ENCODE measurements at regions not wholly inside any gene's neighbourhood (a gene's known extent, or its start where the extent isn't known, plus 50 kb on each side); places are given as distances from the start of the nearest gene placed in this dataset.
"Not testable (repeated sequence)": the region's sequence is repeated elsewhere in the genome, so short reads cannot be mapped to it uniquely, and the experiment has no call there.

- H3K27ac ChIP-seq (ENCODE audit: low read length): no peak overlapping the region
- no peaks in the 10 kb centered on the region for H3K36me3 ChIP-seq (ENCODE audit: insufficient read depth, low read length)
- H3K79me2 ChIP-seq (ENCODE audit: low read length): no peaks in the 10 kb centered on the region
- H3K9me2 ChIP-seq (replicated peaks; ENCODE audit: insufficient read depth, low read length): no peaks in the 10 kb centered on the region; the same call in none of the 2 replicates
- no peak overlapping the region for H2AFZ ChIP-seq (ENCODE audit: low read length)
- H3K9ac ChIP-seq (ENCODE audit: low read length): no peak overlapping the region
- H3K9me3 ChIP-seq (ENCODE audit: low read length): peaks cover 4% of the 10 kb centered on the region
- no peaks in the 10 kb centered on the region for H3K4me1 ChIP-seq (ENCODE audit: low read length)
- no peaks in the 10 kb centered on the region for H3K27me3 ChIP-seq (ENCODE audit: low read length)
- no peak overlapping the region for H3K4me3 ChIP-seq (ENCODE audit: low read length)
- DNase-seq: no peak
- no peaks in the 10 kb centered on the region for H4K20me1 ChIP-seq (ENCODE audit: insufficient read depth, low read depth, low read length)
- H3K4me2 ChIP-seq (ENCODE audit: low read depth, low read length, poor library complexity, severe bottlenecking): no peak overlapping the region
These were observed 248.1 kb upstream of the FIGN start for GRCh38 chr2:163983911-163984310.

- H3K4me3 ChIP-seq (ENCODE audit: low read length): no peak overlapping the region
- H3K27me3 ChIP-seq (ENCODE audit: low read length): no peaks in the 10 kb centered on the region
- peaks cover 4% of the 10 kb centered on the region for H3K9me3 ChIP-seq (ENCODE audit: low read length)
- H3K27ac ChIP-seq (ENCODE audit: low read length): no peak overlapping the region
- H3K9me2 ChIP-seq (replicated peaks; ENCODE audit: insufficient read depth, low read length): no peaks in the 10 kb centered on the region; the same call in 1 of the 2 replicates
- H2AFZ ChIP-seq (ENCODE audit: low read length): no peak overlapping the region
- H3K4me1 ChIP-seq (ENCODE audit: low read length): no peaks in the 10 kb centered on the region
- no peak overlapping the region for H3K9ac ChIP-seq (ENCODE audit: low read length)
- no peak overlapping the region for H3K4me2 ChIP-seq (ENCODE audit: low read depth, low read length, poor library complexity, severe bottlenecking)
- no peak for DNase-seq
- no peaks in the 10 kb centered on the region for H3K79me2 ChIP-seq (ENCODE audit: low read length)
- H3K36me3 ChIP-seq (ENCODE audit: insufficient read depth, low read length): no peaks in the 10 kb centered on the region
- H4K20me1 ChIP-seq (ENCODE audit: insufficient read depth, low read depth, low read length): no peaks in the 10 kb centered on the region
These were observed 247.1 kb upstream of the FIGN start for GRCh38 chr2:163982938-163983337.

DNA sequence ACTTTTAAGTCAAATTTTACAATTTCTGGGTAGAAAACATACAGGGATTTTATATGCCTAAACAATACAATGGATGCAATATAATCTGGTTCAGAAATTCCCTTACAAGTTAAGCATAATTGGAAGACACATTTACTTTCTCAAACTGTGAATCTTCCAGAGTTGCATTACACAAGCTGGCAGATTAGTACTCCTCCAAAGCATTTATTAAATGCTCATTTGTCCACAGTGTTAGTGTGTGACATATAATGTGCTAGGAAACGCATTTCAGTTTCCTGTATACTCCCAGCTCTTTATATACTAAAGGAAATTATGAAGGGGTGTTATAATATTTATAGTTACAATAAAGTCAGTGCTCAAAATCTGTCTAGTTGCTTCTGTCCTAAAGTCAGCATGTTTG, 239.0 kb upstream of the FIGN start:
- Histone ChIP-seq H3K9me3 (ENCODE audit: low read length) (peaks cover 8% of the 10 kb centered on the region; the same call in 1 of the 2 replicates), H4K20me1 (ENCODE audit: insufficient read depth, low read depth, low read length) (no peaks in the 10 kb centered on the region), H3K4me2 (ENCODE audit: low read depth, low read length, poor library complexity, severe bottlenecking) (no peak overlapping the region), H3K27me3 (ENCODE audit: low read length) (no peaks in the 10 kb centered on the region), H3K4me1 (ENCODE audit: low read length) (no peaks in the 10 kb centered on the region), H3K36me3 (ENCODE audit: insufficient read depth, low read length) (no peaks in the 10 kb centered on the region), H3K9me2 (replicated peaks; ENCODE audit: insufficient read depth, low read length) (no peaks in the 10 kb centered on the region), H3K27ac (ENCODE audit: low read length) (no peak overlapping the region), H3K9ac (ENCODE audit: low read length) (no peak overlapping the region), H2AFZ (ENCODE audit: low read length) (no peak overlapping the region), H3K79me2 (ENCODE audit: low read length) (no peaks in the 10 kb centered on the region), H3K4me3 (ENCODE audit: low read length) (no peak overlapping the region)
- DNase-seq: no peak

DNA sequence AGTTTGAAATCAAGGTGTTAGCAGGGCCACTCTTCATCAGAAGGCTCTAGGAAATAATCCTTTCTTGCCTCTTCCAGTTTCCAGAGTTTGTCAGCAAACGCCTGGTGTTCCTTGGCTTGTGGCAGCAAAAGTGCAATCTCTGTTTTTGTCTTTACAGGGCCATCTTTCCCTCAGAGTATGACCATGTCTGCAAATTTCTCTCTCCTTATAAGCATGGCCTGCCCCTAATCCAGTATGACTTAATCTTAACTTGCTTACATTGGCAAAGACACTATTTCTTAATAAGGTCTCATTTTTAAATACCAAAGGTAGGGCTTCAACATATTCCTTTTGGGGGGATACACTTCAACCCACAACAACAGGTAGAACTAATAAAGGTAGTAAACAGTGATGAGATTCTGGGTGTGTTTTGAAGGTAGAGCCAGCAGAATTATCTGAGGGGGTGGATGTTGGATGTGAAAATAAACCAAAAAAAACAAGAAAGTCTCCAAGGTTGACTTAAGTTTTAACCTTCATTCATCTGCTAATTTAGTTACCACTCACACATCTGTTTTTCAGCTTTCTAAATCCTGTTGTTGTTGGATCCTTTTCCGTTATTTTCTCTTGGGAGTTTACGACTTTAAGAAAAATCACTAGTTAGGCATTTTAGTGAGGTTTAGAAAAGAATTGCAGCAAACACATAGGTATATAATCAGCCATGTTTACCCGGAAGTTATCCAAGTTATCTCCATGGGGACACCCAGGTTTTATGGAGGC, 234.4 kb upstream of the FIGN start:
- Histone ChIP-seq H3K27me3 (ENCODE audit: low read length) (no peaks in the 10 kb centered on the region), H3K9ac (ENCODE audit: low read length) (no peak overlapping the region), H3K9me2 (replicated peaks; ENCODE audit: insufficient read depth, low read length) (no peaks in the 10 kb centered on the region), H2AFZ (ENCODE audit: low read length) (no peak overlapping the region), H3K4me3 (ENCODE audit: low read length) (no peak overlapping the region), H3K4me1 (ENCODE audit: low read length) (no peaks in the 10 kb centered on the region), H3K4me2 (ENCODE audit: low read depth, low read length, poor library complexity, severe bottlenecking) (no peak overlapping the region), H3K79me2 (ENCODE audit: low read length) (no peaks in the 10 kb centered on the region), H4K20me1 (ENCODE audit: insufficient read depth, low read depth, low read length) (no peaks in the 10 kb centered on the region), H3K9me3 (ENCODE audit: low read length) (0 out of 2 replicates have a peak, but pooled peaks cover 3% of the 10 kb centered on the region), H3K27ac (ENCODE audit: low read length) (no peak overlapping the region), H3K36me3 (ENCODE audit: insufficient read depth, low read length) (no peaks in the 10 kb centered on the region)
- DNase-seq: no peak

- not testable (repeated sequence) for H4K20me1 ChIP-seq (ENCODE audit: insufficient read depth, low read depth, low read length); H3K27ac ChIP-seq (ENCODE audit: low read length); H3K4me1 ChIP-seq (ENCODE audit: low read length); H2AFZ ChIP-seq (ENCODE audit: low read length); H3K27me3 ChIP-seq (ENCODE audit: low read length); H3K4me3 ChIP-seq (ENCODE audit: low read length); H3K9ac ChIP-seq (ENCODE audit: low read length); H3K36me3 ChIP-seq (ENCODE audit: insufficient read depth, low read length); H3K4me2 ChIP-seq (ENCODE audit: low read depth, low read length, poor library complexity, severe bottlenecking); H3K9me2 ChIP-seq (replicated peaks; ENCODE audit: insufficient read depth, low read length); H3K79me2 ChIP-seq (ENCODE audit: low read length); DNase-seq; H3K9me3 ChIP-seq (ENCODE audit: low read length)
These were observed 228.5 kb upstream of the FIGN start for GRCh38 chr2:163964278-163964677.

DNA sequence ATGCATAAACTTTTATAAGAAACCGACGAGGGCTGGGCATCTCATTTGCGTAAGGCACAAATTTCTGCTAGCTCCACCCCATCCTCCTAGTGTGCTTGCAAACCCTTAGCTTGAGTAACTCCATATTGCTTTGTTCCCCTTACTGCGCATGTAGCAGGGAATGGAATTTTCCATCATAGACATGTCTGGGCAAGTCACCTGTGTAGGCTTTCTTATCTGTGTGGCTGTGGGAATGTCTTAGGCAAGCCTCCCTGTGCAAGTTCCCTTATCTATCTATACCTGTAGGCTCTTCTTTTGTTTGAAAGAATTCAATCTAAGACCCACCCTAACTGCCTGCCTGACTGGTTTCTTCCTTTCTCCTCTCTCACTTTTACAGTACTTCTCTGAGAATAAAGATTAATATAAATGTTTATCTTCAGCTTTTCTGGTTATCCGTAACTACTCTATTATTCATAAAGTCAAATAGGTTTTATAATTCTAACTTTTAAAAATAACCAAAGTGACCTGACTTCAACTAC, 217.6 kb upstream of the FIGN start:
- H2AFZ ChIP-seq (ENCODE audit: low read length): no peak overlapping the region
- no peaks in the 10 kb centered on the region for H3K4me1 ChIP-seq (ENCODE audit: low read length)
- no peaks in the 10 kb centered on the region for H3K79me2 ChIP-seq (ENCODE audit: low read length)
- H3K27ac ChIP-seq (ENCODE audit: low read length): no peak overlapping the region
- H3K9ac ChIP-seq (ENCODE audit: low read length): no peak overlapping the region
- no peak for DNase-seq
- H3K9me3 ChIP-seq (ENCODE audit: low read length): no peaks in the 10 kb centered on the region; the same call in 1 of the 2 replicates
- no peaks in the 10 kb centered on the region for H4K20me1 ChIP-seq (ENCODE audit: insufficient read depth, low read depth, low read length)
- H3K36me3 ChIP-seq (ENCODE audit: insufficient read depth, low read length): no peaks in the 10 kb centered on the region
- H3K4me2 ChIP-seq (ENCODE audit: low read depth, low read length, poor library complexity, severe bottlenecking): no peak overlapping the region
- H3K4me3 ChIP-seq (ENCODE audit: low read length): no peak overlapping the region
- no peaks in the 10 kb centered on the region for H3K27me3 ChIP-seq (ENCODE audit: low read length)
- H3K9me2 ChIP-seq (replicated peaks; ENCODE audit: insufficient read depth, low read length): no peaks in the 10 kb centered on the region

DNA sequence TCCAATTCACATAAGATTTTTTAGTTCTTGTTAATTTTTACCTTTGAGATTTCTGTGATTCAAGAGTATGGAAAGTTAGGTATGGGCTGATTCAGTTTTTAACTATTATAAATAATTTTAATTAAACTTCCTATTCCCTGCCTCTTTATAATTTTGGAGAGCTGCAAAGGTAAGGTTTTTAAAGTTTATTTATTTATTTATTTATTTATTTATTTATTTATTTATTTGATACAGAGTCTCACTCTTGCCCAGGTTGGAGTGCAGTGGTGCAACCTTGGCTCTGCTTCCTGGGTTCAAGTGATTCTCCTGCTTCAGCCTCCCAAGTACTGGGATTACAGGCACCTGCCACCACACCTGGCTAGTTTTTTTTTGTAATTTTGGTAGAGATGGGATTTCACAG, 215.5 kb upstream of the FIGN start:
- Histone ChIP-seq H3K9ac (ENCODE audit: low read length) (no peak overlapping the region), H3K27me3 (ENCODE audit: low read length) (no peaks in the 10 kb centered on the region), H4K20me1 (ENCODE audit: insufficient read depth, low read depth, low read length) (no peaks in the 10 kb centered on the region), H3K4me1 (ENCODE audit: low read length) (no peaks in the 10 kb centered on the region), H2AFZ (ENCODE audit: low read length) (no peak overlapping the region), H3K4me2 (ENCODE audit: low read depth, low read length, poor library complexity, severe bottlenecking) (no peak overlapping the region), H3K4me3 (ENCODE audit: low read length) (no peak overlapping the region), H3K9me2 (replicated peaks; ENCODE audit: insufficient read depth, low read length) (no peaks in the 10 kb centered on the region), H3K36me3 (ENCODE audit: insufficient read depth, low read length) (no peaks in the 10 kb centered on the region), H3K9me3 (ENCODE audit: low read length) (no peaks in the 10 kb centered on the region; the same call in 1 of the 2 replicates), H3K79me2 (ENCODE audit: low read length) (no peaks in the 10 kb centered on the region), H3K27ac (ENCODE audit: low read length) (no peak overlapping the region)
- no peak for DNase-seq

DNA sequence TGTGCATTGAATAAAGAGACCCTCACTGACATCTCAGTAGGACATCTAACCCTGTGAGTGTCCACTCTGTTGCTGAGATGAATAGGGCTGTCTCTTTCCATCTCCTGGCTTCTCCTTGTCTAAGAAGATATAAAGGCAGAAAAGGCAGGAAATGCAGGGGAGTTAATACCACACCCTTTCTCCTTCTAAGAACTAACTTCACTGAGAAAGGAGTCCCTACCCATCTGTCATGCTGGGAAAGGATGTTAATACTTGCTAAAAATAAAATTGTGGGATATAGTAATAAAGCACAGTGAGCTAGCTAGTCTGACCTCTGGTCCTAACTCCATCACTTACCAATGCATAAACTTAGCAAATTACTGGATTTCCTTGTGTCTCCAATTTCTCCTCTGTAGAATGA, 213.9 kb upstream of the FIGN start:
- no peaks in the 10 kb centered on the region for H4K20me1 ChIP-seq (ENCODE audit: insufficient read depth, low read depth, low read length)
- H3K4me1 ChIP-seq (ENCODE audit: low read length): no peaks in the 10 kb centered on the region
- no peak overlapping the region for H3K4me3 ChIP-seq (ENCODE audit: low read length)
- no peak overlapping the region for H2AFZ ChIP-seq (ENCODE audit: low read length)
- H3K27me3 ChIP-seq (ENCODE audit: low read length): no peaks in the 10 kb centered on the region
- no peak for DNase-seq
- no peak overlapping the region for H3K9ac ChIP-seq (ENCODE audit: low read length)
- no peaks in the 10 kb centered on the region for H3K79me2 ChIP-seq (ENCODE audit: low read length)
- H3K9me2 ChIP-seq (replicated peaks; ENCODE audit: insufficient read depth, low read length): no peaks in the 10 kb centered on the region
- H3K27ac ChIP-seq (ENCODE audit: low read length): no peak overlapping the region
- H3K36me3 ChIP-seq (ENCODE audit: insufficient read depth, low read length): no peaks in the 10 kb centered on the region
- no peak overlapping the region for H3K4me2 ChIP-seq (ENCODE audit: low read depth, low read length, poor library complexity, severe bottlenecking)
- H3K9me3 ChIP-seq (ENCODE audit: low read length): no peaks in the 10 kb centered on the region; the same call in 1 of the 2 replicates

Data from Karpas-422 (cell line).